OCI-LY7 (cell line): ENCODE measurements at regions not wholly inside any gene's neighbourhood (a gene's known extent, or its start where the extent isn't known, plus 50 kb on each side); places are given as distances from the start of the nearest gene placed in this dataset.

Source experiments
- CTCF ChIP-seq: fragments of 200-600 bp; sonication (generic); conservative IDR thresholded peaks from 2 replicates; pipeline ENCODE4 v1.5.1; 2014; ENCODE audit warnings: mild to moderate bottlenecking, antibody characterized with exemption, low read length, moderate library complexity, mixed read lengths
- EZH2phosphoT487 ChIP-seq: fragments of 200-600 bp; sonication (generic); IDR thresholded peaks from 2 replicates; pipeline ENCODE4 v1.6.1; 2018; ENCODE audit warnings: low read depth, borderline replicate concordance, mild to moderate bottlenecking, mixed run types, antibody characterized with exemption, low read length, moderate library complexity, mixed read lengths

GRCh38 chr11:112368381-112368780 lies 107.7 kb upstream of the PLET1 start:
- no peak for TF ChIP-seq CTCF
- no peak for TF ChIP-seq EZH2phosphoT487
